Medulla oblongata (tissue), 1 donor: ENCODE measurements at regions not wholly inside any gene's neighbourhood (a gene's known extent, or its start where the extent isn't known, plus 50 kb on each side); places are given as distances from the start of the nearest gene placed in this dataset.
"Not testable (repeated sequence)": the region's sequence is repeated elsewhere in the genome, so short reads cannot be mapped to it uniquely, and the experiment has no call there.

Experiments used
- DNase-seq: peaks from one replicate; pipeline ENCODE4 v3.0.0-alpha.2; 2015; ENCODE audit errors: extremely low spot score

DNA sequence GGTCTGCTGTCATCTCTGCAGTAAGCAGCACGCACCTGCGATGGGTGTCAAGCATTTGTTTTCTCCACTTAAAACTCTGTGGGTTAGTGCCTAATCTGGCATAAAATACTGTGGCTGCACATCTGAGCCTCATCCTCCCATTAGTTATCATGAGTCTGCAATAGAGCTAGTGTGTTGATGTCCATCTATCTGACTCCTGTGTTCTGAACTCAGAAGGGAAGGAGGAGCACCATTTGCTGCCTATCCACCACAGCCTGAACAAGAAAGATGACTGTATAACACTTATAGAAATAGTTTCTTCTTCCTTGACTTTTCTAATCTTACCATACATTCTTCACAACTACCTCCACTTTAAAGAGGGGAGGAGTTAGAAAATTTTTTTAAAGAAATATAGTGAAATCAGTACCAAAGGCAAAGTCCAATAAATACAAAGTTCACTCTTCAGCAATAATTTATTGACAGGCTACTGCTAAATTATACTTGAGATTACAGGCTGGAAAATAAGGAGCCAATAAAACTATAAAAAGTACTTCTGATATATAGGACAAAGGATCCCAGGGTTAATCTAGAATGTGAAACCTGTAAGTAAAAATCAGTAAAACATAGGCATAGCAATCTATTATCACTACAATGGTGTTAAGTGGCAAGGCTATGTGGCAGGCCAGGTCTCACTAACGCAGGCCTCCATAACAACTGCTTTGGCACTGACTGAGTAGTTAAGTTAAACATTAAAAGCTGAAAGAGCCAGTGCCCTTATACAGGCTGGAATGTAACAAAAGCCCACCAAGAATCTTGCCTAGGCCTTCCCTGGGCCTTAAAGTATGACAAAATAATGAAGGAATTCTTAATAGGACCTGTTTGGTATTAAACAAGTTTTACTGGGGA is 70.2 kb downstream of the LGALS9C start:
- not testable (repeated sequence) for DNase-seq

GRCh38 chr17:18557086-18557485 is 80.5 kb downstream of the LGALS9C start:
- not testable (repeated sequence) for DNase-seq

DNA sequence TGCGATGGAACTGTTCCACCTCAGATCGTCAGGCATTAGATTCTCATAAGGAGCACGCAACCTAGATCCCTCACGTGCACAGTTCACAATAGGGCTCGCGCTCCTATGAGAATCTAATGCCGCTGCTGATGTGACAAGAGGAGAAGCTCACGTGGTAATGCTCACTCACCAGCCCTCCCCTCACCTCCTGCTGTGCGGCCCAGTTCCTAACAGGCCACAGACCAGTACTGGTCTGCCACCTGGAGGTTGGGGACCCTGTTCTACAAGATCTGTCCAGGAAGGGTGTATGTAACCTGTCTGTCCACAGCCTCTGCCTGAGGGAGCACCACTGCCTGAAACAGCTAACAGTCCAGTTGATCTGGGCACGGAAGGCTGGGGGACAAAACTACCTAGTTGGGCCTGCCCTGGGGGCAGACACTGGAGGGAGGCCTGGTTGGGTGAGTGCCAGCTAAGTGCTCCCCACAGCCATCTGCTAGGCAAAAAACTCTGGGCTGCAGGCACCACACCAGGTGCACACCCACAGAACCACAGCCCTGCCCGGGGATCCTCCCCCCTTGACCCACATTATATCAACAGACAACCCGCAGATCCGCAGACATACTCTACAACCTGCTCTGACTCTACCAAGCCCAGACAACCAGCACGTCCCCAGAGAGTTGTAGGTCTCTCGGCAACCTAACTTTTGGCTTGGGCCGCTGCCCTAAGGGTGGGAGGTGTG is 80.7 kb downstream of the TBC1D28 start:
- DNase-seq: not testable (repeated sequence)

GRCh38 chr17:18564099-18564448 is 80.1 kb downstream of the TBC1D28 start:
- peak; percentile 35 for DNase-seq

DNA sequence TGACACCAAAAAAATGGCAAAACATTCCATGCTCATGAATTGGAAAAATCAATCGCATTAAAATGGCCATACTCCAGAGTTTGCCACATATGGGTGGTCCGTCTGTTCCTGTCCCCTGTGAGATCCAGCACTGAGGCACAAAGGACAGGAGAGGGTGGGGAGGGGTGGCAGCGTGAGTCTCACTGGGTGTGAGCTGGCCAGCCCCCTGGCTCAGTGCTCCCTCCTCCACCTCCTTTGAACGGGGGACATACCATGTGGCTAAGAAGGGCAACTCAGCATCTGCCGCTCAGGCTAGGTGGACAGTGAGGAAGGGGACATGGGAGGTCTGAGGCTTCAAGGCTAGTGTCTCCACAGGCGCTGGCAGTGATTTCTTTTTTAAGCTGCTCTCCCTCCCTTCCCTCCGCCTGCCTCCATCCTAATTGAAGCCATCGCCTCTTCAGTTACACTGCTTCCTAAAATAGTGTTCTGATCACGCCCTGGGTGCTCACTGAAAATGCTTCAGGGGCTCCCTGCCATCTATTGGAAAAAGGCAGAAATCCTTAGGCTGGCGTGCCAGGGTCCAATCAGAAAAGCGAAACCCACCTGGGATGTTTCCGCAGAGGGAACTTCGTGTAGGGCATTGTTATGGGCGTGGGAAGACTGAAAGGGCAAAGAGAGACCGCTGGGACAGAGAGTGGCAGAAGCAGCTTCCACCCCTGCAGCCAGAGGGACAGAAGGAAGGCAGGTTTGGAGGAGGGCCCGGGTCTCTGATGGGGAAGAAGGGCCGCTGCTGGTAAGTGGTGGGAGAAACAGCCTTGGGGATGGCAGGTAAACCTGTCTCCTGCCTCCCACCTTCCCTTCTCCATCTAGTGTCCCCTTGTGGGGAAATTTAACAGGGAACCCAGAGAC is 75.8 kb downstream of the TBC1D28 start:
- not testable (repeated sequence) for DNase-seq

- DNase-seq: not testable (repeated sequence)
Measured at GRCh38 chr17:18569489-18569913, 74.7 kb downstream of the TBC1D28 start.

GRCh38 chr17:18572536-18572935 is 71.7 kb downstream of the TBC1D28 start:
- not testable (repeated sequence) for DNase-seq

- not testable (repeated sequence) for DNase-seq
Measured at GRCh38 chr17:18574137-18574536, 70.1 kb downstream of the TBC1D28 start.
